ENCODE measurements at regions not wholly inside any gene's neighbourhood (a gene's known extent, or its start where the extent isn't known, plus 50 kb on each side); places are given as distances from the start of the nearest gene placed in this dataset.

GRCh38 chr12:127729381-127729780 lies 537.6 kb upstream of the TMEM132C start:
- Mint-ChIP-seq H3K36me3 (no peaks in the 10 kb centered on the region), H3K27ac (no peak overlapping the region), H3K4me3 (no peak overlapping the region), H3K4me1 (no peaks in the 10 kb centered on the region), H3K9me3 (peaks cover 10% of the 10 kb centered on the region), H3K27me3 (ENCODE audit: low read depth) (peaks cover 20% of the 10 kb centered on the region)
- no peak for DNase-seq (ENCODE audit: low spot score in 2 of 2, unreplicated experiment in 2 of 2)
- TF ChIP-seq, protein P1, sequence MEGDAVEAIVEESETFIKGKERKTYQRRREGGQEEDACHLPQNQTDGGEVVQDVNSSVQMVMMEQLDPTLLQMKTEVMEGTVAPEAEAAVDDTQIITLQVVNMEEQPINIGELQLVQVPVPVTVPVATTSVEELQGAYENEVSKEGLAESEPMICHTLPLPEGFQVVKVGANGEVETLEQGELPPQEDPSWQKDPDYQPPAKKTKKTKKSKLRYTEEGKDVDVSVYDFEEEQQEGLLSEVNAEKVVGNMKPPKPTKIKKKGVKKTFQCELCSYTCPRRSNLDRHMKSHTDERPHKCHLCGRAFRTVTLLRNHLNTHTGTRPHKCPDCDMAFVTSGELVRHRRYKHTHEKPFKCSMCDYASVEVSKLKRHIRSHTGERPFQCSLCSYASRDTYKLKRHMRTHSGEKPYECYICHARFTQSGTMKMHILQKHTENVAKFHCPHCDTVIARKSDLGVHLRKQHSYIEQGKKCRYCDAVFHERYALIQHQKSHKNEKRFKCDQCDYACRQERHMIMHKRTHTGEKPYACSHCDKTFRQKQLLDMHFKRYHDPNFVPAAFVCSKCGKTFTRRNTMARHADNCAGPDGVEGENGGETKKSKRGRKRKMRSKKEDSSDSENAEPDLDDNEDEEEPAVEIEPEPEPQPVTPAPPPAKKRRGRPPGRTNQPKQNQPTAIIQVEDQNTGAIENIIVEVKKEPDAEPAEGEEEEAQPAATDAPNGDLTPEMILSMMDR (IDR thresholded peaks at IDR 0.05; ENCODE audit: unreplicated experiment), result no peak

DNA sequence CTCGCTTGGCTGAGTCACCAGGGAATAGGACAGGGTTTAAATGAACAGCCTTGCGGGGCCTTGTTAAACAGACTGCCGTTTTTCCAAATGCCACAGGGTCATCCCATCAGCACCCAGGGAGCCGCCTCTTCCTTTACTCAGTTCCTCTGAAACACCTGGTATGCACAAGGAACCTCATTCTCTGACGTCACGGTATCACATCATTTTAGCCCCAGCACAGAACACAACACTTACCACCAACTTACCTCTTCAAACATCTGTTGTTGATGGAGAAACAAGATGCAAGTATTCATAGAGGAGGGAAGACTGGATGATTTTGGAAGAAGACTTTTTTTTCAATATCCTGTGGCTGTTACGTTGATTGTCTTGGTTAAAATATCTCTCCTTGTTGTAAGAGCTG lies 535.3 kb upstream of the TMEM132C start:
- TF ChIP-seq, protein P1 (IDR thresholded peaks at IDR 0.05; ENCODE audit: unreplicated experiment), result no peak
- peaks cover 17% of the 10 kb centered on the region for H3K9me3 Mint-ChIP-seq
- no peak for DNase-seq (ENCODE audit: low spot score in 2 of 2, unreplicated experiment in 2 of 2)
- H3K27ac Mint-ChIP-seq, result no peak overlapping the region
- no peaks in the 10 kb centered on the region for H3K4me1 Mint-ChIP-seq
- H3K4me3 Mint-ChIP-seq, result no peak overlapping the region
- H3K36me3 Mint-ChIP-seq, result no peaks in the 10 kb centered on the region
- peaks cover 15% of the 10 kb centered on the region for H3K27me3 Mint-ChIP-seq (ENCODE audit: low read depth)

GRCh38 chr12:127742231-127742630 lies 524.7 kb upstream of the TMEM132C start:
- no peak for DNase-seq (ENCODE audit: low spot score in 2 of 2, unreplicated experiment in 2 of 2)
- Mint-ChIP-seq H3K9me3 (no peaks in the 10 kb centered on the region), H3K27me3 (ENCODE audit: low read depth) (peaks cover 7% of the 10 kb centered on the region), H3K4me1 (no peaks in the 10 kb centered on the region), H3K36me3 (no peaks in the 10 kb centered on the region), H3K4me3 (no peak overlapping the region), H3K27ac (no peak overlapping the region)
- TF ChIP-seq, protein P1 (IDR thresholded peaks at IDR 0.05; ENCODE audit: unreplicated experiment), result no peak

GRCh38 chr12:127745469-127746212 lies 521.3 kb upstream of the TMEM132C start:
- Mint-ChIP-seq H3K27ac (no peak overlapping the region), H3K36me3 (no peaks in the 10 kb centered on the region), H3K9me3 (no peaks in the 10 kb centered on the region), H3K27me3 (ENCODE audit: low read depth) (peaks cover 18% of the 10 kb centered on the region), H3K4me3 (no peak overlapping the region), H3K4me1 (no peaks in the 10 kb centered on the region)
- TF ChIP-seq, protein P1 (IDR thresholded peaks at IDR 0.05; ENCODE audit: unreplicated experiment), result no peak
- no peak for DNase-seq (ENCODE audit: low spot score in 2 of 2, unreplicated experiment in 2 of 2)

DNA sequence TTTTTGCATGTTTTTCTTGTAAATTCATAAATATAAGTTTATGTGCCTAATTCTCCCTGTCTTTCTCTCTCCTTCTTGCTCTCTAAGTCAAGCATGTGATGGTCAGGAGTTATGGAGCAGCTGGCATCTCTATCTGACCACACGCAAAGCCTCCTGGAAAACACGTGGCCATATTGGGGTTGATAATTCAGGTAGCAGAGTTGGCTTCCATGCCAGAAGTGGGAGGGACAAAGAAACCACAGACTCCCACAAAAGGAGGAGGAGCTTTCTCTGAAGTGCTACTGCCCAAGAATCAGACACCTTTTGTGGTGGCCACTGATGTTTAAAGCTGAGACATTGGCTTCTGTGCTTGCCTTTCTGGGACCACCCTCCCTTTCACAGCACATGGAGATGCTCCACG lies 517.6 kb upstream of the TMEM132C start:
- TF ChIP-seq, protein P1 (IDR thresholded peaks at IDR 0.05; ENCODE audit: unreplicated experiment), result no peak
- Mint-ChIP-seq H3K9me3 (no peaks in the 10 kb centered on the region), H3K36me3 (no peaks in the 10 kb centered on the region), H3K27me3 (ENCODE audit: low read depth) (peaks cover 26% of the 10 kb centered on the region), H3K27ac (no peak overlapping the region), H3K4me1 (no peaks in the 10 kb centered on the region), H3K4me3 (no peak overlapping the region)
- no peak for DNase-seq (ENCODE audit: low spot score in 2 of 2, unreplicated experiment in 2 of 2)

Data from mesothelial cell of epicardium (in vitro differentiated cells).